GM19099 (cell line): ENCODE measurements at regions not wholly inside any gene's neighbourhood (a gene's known extent, or its start where the extent isn't known, plus 50 kb on each side); places are given as distances from the start of the nearest gene placed in this dataset.

Experiments
- POLR2A ChIP-seq: IDR thresholded peaks from 3 replicates; pipeline ENCODE4 v1.6.1; 2011; ENCODE audit warnings: low read depth; ENCODE audit not compliant: insufficient read length; ENCODE audit errors: extremely low read depth

- TF ChIP-seq POLR2A = no peak
Observed at GRCh38 chr2:195370167-195370943, 286.7 kb upstream of the SLC39A10 start.

GRCh38 chr2:195369218-195369587, 287.8 kb upstream of the SLC39A10 start:
- no peak for TF ChIP-seq POLR2A

DNA sequence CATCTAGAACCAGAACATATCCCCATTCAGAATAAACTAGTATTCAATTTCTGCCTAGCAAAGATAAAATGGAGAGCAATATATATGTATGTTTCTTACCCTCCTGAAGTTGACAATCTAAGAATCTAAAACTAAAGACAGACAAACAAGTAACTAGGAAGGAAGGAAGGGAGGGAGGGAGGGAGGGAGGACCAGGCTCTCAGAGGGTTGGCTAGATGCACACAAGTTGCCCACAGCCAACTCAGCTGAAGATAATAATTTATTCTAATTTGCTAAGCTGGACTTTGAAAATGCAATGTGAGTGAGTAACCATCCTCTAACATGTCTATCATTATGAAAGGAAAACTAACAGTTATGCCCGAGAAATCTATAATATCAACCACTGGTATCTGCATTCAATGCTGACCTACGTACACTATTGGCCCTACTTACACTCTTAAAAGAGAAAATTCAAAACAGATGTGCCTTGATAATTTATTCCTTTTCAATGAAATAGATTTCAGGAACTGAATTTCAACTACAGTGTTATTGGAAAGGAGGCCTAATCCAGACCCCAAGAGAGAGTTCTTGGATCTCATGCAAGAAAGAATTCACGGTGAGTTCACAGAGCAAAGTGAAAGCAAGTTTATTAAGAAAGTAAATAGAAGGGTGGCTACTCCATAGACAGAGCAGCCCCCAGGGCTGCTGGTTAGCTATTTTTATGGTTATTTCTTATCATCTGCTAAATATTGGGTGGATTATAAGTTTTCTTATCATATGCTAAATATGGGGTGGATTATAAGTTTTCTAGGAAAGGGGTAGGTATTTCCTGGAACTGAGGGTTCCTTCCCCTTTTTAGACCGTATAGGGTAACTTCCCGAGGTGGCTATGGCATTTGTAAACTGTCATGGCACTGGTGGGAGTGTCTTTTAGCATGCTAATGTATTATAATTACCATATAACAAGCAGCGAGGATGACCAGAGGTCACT, 288.5 kb upstream of the SLC39A10 start:
- TF ChIP-seq POLR2A = no peak

GRCh38 chr2:195367809-195368208, 289.2 kb upstream of the SLC39A10 start:
- TF ChIP-seq POLR2A = no peak

DNA sequence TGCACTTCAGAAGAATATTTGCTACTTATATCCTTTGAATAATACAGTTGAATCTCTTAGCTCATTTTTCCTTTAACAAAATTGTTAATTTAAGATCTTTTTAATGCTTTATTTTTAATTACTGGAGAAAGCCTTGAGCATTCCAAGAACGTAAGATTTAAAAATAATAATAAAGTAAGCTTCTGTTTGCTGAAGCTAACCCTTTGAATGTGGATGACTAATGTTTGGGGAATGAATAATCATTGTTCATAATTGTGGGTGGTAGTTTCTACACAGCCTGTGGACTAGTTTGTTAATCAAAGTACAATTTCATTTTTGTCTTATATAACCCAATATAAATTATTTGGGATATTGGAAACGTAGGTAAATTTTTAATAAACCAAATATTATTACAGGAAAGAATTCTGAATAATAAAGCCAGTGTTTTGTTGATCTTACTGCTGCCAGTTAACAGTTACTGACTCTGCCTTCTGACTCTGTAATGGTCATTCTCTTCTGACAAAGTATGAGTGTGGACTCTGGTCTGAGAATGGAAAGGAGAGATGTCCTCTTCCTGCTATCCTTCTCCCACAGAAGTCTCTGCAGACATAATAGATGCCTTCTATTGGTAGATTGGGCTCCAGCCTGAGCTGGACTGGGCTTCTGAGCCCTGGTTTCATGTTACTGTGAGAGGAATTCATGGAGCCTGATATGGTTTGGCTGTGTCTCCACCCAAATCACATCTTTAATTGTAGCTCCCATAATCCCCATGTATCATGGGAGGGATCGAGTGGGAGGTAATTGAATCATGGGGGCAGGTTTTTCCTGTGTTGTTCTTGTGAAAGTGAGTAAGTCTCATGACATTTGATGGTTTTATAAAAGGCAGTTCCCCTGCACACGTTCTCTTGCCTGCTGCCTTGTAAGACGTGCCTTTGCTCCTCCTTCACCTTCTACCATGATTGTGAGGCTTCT, 292.7 kb upstream of the SLC39A10 start:
- TF ChIP-seq POLR2A = no peak

GRCh38 chr2:195363496-195363895, 293.5 kb upstream of the SLC39A10 start:
- no peak for TF ChIP-seq POLR2A

GRCh38 chr2:195360242-195360641, 296.8 kb upstream of the SLC39A10 start:
- no peak for TF ChIP-seq POLR2A

- TF ChIP-seq POLR2A = no peak
Observed at GRCh38 chr2:195359043-195359735, 297.8 kb upstream of the SLC39A10 start.

DNA sequence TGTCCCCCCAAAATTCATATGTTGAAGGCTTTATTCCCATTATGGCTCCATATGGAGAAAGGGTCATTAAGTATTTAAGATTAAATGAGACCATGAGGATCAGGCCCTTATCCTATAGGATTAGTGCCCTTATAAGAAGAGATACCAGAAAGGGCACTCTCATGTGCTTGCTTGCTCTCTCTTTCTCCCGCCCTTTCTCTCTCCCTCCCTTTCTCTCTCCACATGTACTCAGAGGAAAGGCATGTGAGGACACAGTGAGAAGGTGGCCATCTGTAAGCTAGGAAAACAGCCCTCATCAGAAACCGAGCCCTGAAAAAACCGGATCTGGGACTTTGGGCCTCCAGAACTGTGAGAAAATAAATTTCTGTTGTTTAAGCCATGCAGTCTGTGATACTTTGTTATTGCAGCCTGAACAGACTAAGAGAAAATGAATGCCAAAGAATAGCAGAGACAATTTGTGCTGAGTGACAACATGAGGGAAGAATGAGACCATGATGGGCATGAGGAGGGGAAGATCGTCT, 300.0 kb upstream of the SLC39A10 start:
- no peak for TF ChIP-seq POLR2A

DNA sequence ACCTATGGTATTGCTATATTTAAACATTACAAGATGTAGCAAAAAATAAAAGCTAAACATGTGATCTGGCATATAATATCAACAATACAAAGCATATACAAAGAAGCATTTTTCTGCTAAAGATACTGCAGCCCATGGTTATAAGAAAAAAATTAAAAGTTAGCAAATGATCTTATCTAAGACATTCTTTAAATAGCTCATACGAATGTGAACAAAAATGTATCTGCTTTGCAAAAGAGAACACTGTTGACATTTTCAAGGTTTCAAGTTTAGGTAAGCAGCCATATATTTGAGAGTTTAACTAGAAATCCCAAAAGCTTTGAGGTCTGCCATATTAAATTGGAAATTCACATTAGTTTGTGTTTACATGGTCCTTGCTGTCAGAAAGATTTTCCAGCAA, 301.0 kb upstream of the SLC39A10 start:
- TF ChIP-seq POLR2A = no peak

DNA sequence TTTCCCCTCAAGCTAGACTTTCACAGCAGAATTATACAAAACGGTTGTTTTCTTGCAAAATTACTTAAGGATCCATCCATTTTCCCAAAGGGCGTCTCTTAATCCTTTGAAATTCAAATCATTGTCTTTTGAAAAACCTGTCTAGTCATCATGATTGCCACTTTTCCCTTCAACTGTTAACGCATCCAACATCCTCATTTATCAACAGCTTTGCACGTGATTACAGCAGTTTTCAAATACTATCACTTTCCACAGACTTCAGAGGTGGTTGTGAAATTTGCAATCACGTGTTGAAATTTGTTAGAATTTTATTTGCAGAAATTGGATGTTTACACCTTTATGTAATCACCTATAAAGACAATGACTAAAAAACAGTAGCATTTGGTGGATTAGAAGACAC, 304.4 kb upstream of the SLC39A10 start:
- no peak for TF ChIP-seq POLR2A

DNA sequence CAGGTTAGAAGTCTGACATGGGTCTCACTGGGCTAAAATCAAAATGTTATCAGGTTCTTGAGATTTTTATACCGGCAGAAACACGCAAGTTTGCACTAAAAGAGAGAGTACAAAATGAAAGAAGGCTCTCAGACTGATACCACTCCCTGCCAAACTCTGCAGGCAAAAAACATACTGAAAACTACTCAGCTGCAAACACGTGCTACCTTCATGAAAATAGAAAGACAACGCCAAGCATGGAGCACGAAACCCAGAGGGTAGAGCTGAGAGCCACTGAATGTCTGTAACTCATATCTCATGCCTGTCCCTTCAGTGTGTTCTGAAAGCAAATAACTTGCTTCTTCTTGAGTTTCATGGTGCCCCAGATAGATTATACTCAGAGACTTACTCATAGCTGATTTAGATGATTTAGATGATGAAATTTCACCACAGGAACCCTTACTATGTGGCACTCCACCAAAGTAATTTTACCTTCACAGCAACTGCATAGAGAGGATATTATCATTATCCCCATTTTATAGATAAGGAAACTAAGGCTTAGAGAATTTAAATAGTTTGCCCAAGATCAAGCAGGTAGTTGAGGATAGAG, 313.0 kb upstream of the SLC39A10 start:
- TF ChIP-seq POLR2A = no peak

DNA sequence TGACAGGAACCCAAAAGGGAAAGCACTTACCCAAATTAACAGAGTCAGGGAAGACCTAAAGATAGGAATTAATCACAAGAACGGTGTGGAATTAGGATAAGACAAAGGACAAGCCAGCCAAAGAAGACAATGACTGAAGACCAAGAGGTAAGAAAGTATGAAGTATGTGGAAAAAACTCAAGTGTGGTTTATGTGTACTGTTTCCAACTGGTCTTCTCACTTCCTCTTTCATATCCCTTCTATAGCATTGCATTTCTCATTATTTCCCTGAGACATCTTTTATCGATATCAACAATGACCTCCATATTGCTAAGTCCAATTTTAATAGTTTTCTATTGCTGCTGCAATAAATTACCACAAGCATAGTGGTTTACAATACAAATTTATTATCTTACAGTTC, 313.5 kb upstream of the SLC39A10 start:
- TF ChIP-seq POLR2A = no peak

- TF ChIP-seq POLR2A = no peak
Observed at GRCh38 chr2:195342061-195342460, 315.0 kb upstream of the SLC39A10 start.
